AG20443 (cell line): ENCODE measurements at regions not wholly inside any gene's neighbourhood (a gene's known extent, or its start where the extent isn't known, plus 50 kb on each side); places are given as distances from the start of the nearest gene placed in this dataset.

Source experiments
- DNase-seq: peaks from one replicate; pipeline ENCODE4 v3.0.0; 2012; ENCODE audit warnings: low spot score, mixed read lengths

- DNase-seq, result no peak
Measured at GRCh38 chr21:35491920-35492678, 443.0 kb upstream of the RUNX1 start.

- no peak for DNase-seq
Measured at GRCh38 chr21:35491114-35491513, 442.0 kb upstream of the RUNX1 start.

- no peak for DNase-seq
Measured at GRCh38 chr21:35489389-35489980, 440.4 kb upstream of the RUNX1 start.

- no peak for DNase-seq
Measured at GRCh38 chr21:35488946-35489345, 439.8 kb upstream of the RUNX1 start.

- no peak for DNase-seq
Measured at GRCh38 chr21:35485364-35485763, 436.3 kb upstream of the RUNX1 start.

- DNase-seq, result no peak
Measured at GRCh38 chr21:35484851-35485250, 435.7 kb upstream of the RUNX1 start.

- DNase-seq, result no peak
Measured at GRCh38 chr21:35484032-35484431, 434.9 kb upstream of the RUNX1 start.

GRCh38 chr21:35482933-35483662, 434.0 kb upstream of the RUNX1 start:
- DNase-seq, result no peak

- DNase-seq, result no peak
Measured at GRCh38 chr21:35482096-35482495, 433.0 kb upstream of the RUNX1 start.

- DNase-seq, result no peak
Measured at GRCh38 chr21:35481005-35481404, 431.9 kb upstream of the RUNX1 start.

- no peak for DNase-seq
Measured at GRCh38 chr21:35479529-35479928, 430.4 kb upstream of the RUNX1 start.

GRCh38 chr21:35479065-35479448, 430.0 kb upstream of the RUNX1 start:
- no peak for DNase-seq

GRCh38 chr21:35478161-35479064, 429.3 kb upstream of the RUNX1 start:
- DNase-seq, result no peak

GRCh38 chr21:35477622-35478021, 428.5 kb upstream of the RUNX1 start:
- no peak for DNase-seq

- peak; percentile 43 for DNase-seq
Measured at GRCh38 chr21:35476621-35477395, 427.7 kb upstream of the RUNX1 start.

- DNase-seq, result no peak
Measured at GRCh38 chr21:35475762-35476161, 426.7 kb upstream of the RUNX1 start.

GRCh38 chr21:35475009-35475408, 425.9 kb upstream of the RUNX1 start:
- no peak for DNase-seq

- no peak for DNase-seq
Measured at GRCh38 chr21:35473496-35473895, 424.4 kb upstream of the RUNX1 start.

- no peak for DNase-seq
Measured at GRCh38 chr21:35470522-35470921, 421.4 kb upstream of the RUNX1 start.

- DNase-seq, result peak; percentile 24
Measured at GRCh38 chr21:35469498-35469897, 420.4 kb upstream of the RUNX1 start.

GRCh38 chr21:35468991-35469390, 419.9 kb upstream of the RUNX1 start:
- no peak for DNase-seq
